GM18505 (cell line): ENCODE measurements at regions not wholly inside any gene's neighbourhood (a gene's known extent, or its start where the extent isn't known, plus 50 kb on each side); places are given as distances from the start of the nearest gene placed in this dataset.
A peak's percentile ranks its signal among the peaks of the same experiment; 100 is the strongest.

Experiments
- ATAC-seq: cut with Tn5 transposase; IDR thresholded peaks from one replicate; pipeline ENCODE4 v1.9.1; 2021; ENCODE audit not compliant: unreplicated experiment
- POLR2A ChIP-seq: IDR thresholded peaks from 4 replicates; pipeline ENCODE4 v1.6.1; 2011; ENCODE audit warnings: borderline replicate concordance; ENCODE audit not compliant: insufficient read depth, insufficient read length; ENCODE audit errors: extremely low read depth

DNA sequence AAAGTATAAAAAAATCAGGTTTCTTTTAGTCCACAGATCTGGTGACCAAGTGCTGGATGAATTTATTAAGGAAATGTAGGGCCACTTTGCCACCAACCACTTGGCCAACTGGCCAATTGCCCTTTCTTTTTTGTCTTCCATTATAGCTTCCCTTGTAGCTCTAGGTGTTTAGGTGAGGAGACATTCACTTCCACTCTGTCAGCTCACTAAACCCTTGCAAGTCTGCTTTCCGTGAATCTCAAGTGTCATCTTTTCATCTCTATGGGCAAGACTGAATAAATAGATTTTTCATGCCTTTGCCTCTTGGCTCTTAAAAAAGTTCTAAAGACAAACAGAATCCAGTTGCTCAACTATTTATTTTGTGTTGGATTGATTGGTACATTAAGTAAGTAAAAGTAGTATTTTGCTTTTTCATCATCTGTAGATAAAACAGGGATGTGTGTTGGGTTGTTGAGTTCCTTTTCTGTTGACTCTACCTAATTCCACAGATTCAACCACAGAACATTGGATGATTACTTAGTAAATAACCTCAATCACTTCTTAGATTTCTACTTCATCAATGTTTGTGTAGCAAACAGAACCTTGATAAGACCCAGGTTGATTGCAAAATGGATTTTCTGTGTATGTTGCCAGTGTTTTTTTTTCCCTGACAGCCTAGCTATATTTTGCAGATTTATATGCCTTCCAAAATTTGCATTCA, 68.1 kb upstream of the GRXCR1 start:
- ATAC-seq: no peak
- no peak for TF ChIP-seq POLR2A

- no peak for ATAC-seq
Measured at GRCh38 chr4:42821230-42821629, 71.3 kb upstream of the GRXCR1 start.

DNA sequence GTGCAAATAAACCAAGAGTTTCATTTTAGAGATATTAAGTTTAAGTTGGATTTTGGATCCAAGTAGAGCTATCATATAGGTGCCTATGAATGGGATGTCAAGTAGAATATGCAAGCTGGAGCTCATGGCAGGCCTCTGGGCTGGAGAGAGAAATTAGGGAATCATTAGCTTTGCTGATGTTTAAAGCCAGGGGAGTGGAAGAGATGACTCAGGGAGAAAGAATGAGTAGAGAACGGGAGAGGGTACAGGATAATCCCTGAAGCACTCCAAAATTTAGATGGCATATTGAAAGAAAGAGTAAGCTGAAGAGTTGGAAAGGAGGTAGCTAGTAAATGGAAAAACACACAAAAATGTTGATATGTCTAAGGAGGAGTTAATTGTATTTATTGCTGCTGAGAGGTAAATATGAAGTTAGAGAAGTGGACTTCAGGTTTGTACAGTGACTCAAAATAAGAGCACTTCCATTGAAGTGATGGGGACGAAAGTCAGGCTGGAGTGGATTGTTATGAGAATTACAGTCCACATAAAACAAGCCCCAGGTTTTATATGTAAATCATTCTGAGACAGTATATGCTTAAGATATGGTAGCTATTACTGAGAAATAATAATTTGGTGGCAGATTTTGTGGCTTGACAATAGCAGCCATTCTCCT, 72.5 kb upstream of the GRXCR1 start:
- TF ChIP-seq POLR2A: no peak
- no peak for ATAC-seq

More at GRCh38 chr4:42821230-42821629, 71.3 kb upstream of the GRXCR1 start:
- no peak for TF ChIP-seq POLR2A

GRCh38 chr4:42817913-42818312, 74.6 kb upstream of the GRXCR1 start:
- ATAC-seq: no peak
- TF ChIP-seq POLR2A: no peak

DNA sequence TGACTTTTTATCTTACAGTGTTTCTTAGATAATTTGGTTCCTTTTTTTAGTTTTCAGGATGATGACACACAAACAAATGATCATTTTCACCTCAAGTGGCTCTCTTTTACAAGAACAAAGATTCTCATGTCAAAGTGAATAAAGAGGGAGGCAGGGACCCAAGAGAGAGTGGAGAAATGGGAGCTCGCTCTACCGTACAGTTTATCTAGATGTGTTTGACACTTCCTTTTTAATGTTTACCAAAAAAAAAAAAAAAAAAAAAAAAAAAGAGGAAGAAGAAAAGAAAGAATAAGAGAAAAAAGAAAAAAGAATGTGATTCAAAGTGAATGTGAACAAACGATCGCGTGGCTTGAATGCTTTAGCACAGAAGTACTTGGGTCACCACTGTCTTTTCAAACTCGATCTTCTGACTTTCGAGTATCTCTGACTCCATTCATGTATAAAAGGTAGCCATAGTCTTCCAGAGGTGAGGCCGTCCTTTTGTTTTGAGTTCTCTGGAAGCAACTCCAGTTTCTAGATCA, 75.6 kb upstream of the GRXCR1 start:
- TF ChIP-seq POLR2A: no peak
- no peak for ATAC-seq

GRCh38 chr4:42816189-42816879, 76.2 kb upstream of the GRXCR1 start:
- no peak for TF ChIP-seq POLR2A
- ATAC-seq: no peak

DNA sequence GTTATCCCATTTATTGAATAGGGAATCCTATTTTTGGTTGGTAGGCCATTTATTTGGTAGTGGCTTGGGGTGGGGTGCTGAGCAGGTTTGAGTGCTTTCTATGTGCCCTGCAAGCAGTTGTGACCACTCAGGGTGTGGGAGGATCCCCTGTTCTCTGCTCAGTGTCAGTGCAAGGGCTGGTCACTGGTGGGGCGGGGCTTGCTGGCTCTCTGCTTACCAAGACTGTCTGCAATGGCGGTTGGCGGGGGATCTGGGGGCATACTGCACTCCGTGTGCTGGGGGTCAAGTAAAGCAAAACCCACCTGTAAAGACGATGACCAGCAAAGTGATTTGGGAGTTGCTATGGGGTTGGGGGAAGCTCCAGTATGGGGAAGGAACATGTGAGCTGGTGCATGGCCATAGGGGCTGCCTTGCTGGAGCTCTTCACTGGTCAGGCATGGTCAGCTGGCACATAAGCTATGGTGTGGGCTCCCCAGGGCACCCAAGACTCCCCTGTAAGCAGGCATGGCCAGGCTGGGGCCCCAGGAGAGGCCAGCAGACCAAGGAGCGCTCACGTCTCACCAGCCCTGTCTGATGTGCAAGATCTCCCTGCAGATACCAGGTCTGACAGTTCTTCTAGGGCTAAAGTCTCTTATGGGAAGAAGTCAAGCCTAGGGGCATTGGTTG, 83.0 kb upstream of the GRXCR1 start:
- ATAC-seq: no peak
- TF ChIP-seq POLR2A: no peak

DNA sequence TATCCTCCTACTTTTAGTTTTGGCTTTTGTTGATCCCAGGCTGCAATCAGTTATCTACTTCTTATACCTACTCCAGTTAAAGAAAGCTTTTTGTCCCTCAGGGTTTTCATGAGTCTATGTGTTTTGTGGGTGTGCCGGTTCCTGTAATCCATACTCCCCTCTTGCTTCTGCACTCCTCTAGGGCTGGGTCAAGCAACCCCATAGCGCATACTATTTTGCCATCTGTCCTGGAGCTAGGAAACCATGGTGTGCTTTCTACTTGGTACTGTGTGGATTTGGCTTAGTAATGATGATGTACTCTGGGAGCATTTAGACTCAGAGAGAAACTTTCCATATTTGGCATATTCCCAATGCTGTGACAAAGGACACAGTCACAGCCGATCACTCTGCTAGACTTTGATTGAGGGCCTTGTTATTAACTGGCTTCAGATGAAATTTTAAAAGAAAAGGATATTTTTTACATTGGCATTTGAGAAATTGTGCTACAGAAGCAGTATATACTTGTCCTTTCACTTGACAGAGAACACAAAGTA, 86.1 kb upstream of the GRXCR1 start:
- no peak for TF ChIP-seq POLR2A
- ATAC-seq: no peak

DNA sequence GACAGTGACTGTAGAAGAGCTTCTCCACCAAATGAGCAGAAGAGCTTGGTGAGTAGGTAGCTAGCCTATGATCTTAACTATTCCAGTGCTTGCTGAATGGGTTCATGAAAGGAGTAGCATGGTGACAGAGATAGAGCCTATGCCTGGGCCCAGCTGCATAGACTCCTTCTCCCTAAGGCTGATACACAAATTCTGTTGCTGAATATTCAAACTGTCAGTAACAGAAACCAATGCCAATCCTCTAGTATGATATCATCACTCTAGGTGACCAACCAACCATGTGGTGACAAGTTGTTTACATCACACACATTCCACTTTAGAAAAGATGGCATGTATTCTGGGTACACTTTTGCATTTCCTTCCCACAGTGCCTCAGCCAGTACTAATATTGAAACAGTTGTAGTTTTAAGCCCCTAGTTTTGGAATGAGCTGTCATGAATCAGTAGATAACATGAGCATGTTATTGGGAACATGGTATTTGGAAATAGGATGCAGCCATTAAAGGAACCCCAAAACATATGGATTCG, 103.4 kb upstream of the GRXCR1 start:
- ATAC-seq: peak; percentile 65
- no peak for TF ChIP-seq POLR2A

GRCh38 chr4:42787079-42787463, 105.4 kb upstream of the GRXCR1 start:
- ATAC-seq: no peak
- no peak for TF ChIP-seq POLR2A

DNA sequence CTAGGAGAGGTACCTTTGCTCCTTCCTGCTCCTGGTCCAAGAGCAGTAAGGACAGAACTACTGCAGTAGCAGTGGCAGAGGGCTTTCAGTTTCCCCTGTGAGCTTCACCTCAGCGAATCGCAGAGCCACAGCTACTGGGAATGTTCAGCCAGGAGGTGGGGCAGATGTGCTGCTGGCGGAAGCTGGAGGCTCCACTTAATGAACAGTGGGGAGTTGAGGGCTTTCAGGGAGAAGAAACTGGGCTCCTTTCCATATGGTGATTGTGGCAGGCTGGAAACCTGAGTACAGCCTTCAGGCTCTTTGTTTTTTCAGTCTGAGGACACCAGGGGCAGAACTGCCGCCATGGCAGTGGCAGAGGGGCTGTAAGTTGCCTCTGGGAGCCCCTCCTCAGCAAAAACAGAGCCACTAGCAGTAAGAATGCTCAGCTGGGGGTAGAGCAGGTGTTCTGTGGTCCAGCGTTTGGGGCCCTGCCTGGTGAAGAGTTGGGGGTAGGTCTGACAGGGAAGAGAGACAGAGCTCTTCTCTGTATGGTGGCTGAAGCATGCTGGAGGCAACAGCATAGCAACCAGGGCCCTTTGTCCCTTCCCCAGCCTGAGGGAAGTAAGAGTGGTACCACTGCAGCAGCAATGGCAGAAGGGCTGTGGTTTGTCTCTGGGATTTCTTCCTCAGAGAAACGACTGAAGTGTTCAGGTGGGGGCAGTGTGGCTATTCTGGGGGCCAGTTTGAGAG, 106.0 kb upstream of the GRXCR1 start:
- no peak for ATAC-seq

GRCh38 chr4:42785817-42786216, 106.7 kb upstream of the GRXCR1 start:
- no peak for TF ChIP-seq POLR2A
- no peak for ATAC-seq

More for the DNA sequence above, 106.0 kb upstream of the GRXCR1 start:
- no peak for TF ChIP-seq POLR2A
